Left renal pelvis (tissue), 4 donors: ENCODE measurements at regions not wholly inside any gene's neighbourhood (a gene's known extent, or its start where the extent isn't known, plus 50 kb on each side); places are given as distances from the start of the nearest gene placed in this dataset.

ENCODE experiments used
- DNase-seq, 4 donors: peaks; one replicate each; pipeline ENCODE4 v3.0.0-alpha.2; 2013; ENCODE audit warnings: low read depth in 4 of 4, low spot score in 3 of 4

GRCh38 chr13:34037636-34038540 is 219.9 kb downstream of the RFC3 start:
- no peak for DNase-seq

GRCh38 chr13:34038541-34039068 is 220.7 kb downstream of the RFC3 start:
- DNase-seq, result no peak

DNA sequence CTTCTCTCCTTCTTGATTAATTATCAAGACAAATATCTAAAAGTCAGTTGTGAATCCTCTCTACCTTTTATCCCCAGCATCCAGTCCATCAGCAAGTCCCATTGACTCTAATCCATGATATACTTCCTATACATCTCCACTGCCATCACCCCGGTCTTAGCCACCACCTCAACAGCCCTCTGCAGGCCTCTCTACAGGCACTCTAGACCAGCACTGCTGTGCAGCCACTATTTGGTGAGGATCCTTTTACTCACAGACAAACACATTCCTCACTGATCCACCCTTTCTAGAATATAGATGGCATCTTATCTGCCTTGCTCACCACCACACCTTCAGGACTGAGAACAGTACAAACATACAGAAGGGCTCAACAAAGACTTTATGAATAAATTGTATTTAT is 221.7 kb downstream of the RFC3 start:
- no peak for DNase-seq

DNA sequence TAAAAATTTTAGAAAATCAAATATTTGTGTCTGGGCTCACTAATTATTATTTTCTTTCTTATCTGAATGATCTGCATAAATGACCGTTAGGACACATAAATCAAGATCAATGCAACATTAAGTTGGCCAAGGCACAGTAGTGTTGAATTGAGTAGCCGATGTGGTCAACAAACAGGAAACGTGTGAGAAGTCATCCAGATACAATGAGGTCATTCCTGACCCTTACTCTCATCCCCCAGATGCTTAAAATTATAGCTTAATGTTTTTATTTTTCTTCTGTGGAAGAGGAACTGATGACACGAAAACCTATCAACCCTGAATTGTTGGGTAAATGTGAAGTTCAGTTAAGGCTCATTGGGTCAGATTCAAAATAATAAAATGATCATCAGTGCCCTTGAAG is 222.9 kb downstream of the RFC3 start:
- DNase-seq, result no peak

DNA sequence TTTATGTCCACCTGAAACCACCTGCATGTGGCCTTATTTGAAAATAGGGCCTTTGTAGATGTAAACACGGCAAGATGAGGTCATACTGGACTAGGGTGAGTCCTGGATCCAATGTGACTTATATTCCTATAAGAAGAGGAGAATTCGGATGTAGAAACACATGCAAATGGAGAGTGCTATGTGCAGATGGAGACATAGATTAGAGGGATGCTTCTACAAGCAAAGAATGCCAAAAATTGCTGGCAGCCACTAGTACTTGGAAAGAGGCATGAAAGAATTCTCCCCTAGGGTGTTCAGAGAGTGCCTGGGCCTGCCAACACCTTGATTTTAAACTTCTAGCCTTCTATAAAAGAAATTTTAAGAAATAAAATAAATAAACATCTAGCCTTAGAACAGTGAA is 226.1 kb downstream of the RFC3 start:
- DNase-seq, result no peak

DNA sequence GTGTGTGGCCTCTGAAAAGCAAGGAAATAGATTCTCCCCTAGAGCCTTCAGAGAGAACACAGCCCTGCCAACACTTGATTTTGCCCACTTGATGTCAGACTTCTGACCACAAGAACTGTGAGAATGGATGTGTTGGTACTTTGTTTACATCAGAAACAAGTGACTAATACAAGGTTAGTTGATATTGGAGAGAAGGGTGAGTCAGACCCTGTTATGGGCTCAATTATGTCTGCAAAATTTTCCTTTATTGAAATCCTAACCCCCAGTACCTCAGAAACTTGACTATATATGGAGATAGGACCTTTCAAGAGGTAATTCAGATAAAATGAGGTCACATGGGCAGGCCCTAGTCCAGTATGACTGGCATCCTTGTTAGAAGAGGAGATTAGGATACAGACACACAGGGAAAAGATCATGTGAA is 226.7 kb downstream of the RFC3 start:
- DNase-seq, result no peak

- DNase-seq, result no peak
These were observed 228.5 kb downstream of the RFC3 start for GRCh38 chr13:34046457-34046856.

DNA sequence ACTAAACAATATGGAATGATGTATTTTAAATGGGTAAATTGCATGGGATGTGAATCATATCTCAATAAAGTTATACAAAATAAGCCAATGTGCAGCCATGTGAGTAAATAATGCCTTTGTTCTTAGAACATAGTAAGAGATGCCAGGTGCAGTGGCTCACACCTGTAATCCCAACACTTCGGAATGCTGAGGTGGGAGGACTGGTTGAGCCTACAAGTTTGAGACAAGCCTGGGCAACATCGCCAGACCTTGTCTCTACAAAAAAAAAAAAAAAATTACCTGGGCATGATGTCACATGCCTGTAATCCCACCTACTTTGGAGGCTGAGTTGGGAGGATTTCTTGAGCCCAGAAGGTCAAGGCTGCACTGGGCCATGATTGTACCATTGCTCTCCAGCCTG is 230.7 kb downstream of the RFC3 start:
- DNase-seq, result no peak

DNA sequence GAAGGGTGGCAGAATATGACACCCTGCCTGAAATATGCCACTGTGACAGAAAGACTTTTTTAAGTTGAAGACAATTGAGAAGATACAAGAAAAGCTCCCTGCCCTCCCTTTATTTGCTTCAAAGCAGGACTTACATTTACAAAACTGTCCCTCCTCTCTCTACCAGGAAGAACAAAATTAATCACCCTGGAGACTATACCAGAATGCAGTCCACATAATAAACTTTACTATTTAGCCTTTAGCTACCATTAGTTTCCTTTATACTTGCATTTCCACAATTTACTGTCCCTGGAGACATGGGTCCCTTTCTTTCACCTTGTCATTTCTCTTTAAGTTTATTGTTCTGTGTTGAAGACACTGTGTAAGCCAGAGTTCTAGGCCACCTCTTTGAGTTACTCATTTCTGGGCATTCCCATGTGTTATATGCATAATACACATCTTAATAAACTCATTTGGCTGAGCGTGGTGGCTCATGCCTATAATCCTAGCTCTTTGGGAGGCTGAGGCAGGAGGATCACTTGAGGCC is 238.8 kb downstream of the RFC3 start:
- no peak for DNase-seq

GRCh38 chr13:34064456-34065205 is 246.7 kb downstream of the RFC3 start:
- no peak for DNase-seq

GRCh38 chr13:34065928-34066327 is 248.0 kb downstream of the RFC3 start:
- no peak for DNase-seq

GRCh38 chr13:34066344-34066743 is 248.4 kb downstream of the RFC3 start:
- DNase-seq, result no peak

- no peak for DNase-seq
These were observed 252.1 kb downstream of the RFC3 start for GRCh38 chr13:34070006-34070405.

DNA sequence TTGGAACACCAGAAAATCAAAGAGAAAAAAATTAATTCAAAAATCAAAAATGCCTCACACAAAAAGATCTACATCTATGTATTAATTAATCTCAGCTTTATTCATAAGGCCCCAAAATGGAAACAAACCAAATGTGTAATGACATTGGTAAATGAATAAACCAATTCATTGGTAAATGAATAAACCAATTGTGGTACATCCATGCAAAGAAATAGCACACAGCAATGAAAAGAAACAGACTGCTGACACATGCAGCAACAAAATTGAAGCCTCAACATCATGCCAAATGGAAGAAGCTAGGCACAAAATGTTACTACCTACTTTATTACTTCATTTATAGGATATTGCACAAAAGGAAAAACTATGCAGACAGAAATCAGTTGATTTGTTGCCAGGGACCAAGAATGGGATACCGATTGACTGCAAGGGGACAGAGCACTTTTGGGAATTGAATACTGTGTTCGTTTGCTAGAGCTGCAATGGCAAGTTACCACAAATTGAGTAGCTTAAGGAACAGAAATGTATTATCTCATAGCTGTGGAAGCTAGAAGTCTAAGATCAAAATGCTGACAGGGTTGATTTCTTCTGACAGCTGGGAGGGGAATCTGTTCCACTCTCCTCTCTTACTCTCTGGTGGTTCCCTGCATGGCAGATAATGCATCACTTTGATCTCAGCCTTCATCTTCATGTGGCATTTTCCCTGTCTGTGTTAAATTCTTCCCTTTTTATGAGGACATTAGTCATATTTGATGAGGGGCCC is 252.8 kb downstream of the RFC3 start:
- no peak for DNase-seq

DNA sequence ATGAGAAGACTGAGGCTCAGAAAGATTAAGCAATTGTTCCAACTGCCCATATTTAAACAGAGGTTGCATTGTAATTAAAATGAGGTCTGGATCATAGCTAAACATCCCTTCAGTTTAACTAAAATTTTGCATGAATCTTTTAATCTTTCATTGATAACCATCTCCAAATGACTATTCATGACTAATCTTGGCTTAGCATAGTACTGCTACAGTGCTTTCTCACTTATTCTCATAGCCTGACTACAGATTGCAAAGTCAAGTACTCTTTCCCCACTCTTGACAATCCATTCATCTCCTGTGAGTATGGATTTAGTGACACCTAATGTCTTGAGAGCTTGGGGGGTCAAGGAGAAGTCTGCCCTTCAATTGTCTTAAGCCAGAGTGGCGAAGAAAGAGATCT is 258.4 kb downstream of the RFC3 start:
- DNase-seq, result no peak

- no peak for DNase-seq
These were observed 259.2 kb downstream of the RFC3 start for GRCh38 chr13:34076943-34077703.

GRCh38 chr13:34078334-34078999 is 260.5 kb downstream of the RFC3 start:
- no peak for DNase-seq

GRCh38 chr13:34085204-34085603 is 267.3 kb downstream of the RFC3 start:
- DNase-seq, result no peak

DNA sequence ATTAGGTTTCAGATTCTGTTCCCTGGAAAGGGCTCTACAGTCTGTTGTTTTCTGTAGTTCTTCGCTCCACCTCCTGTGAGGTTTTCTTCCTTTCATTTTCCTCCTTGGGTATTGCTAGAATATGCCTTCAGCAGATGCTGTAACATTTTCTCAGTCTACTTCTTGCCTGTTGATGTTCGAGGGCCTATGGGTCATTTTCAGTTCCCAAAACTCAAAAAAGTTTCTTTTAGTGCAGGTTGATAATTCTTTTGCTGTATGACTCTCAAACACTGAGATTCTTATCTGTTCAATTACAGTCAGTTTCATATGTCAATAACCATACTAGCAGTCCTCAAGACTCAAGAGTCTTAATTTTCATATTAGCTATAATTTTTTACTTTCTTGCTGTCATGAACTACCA is 268.3 kb downstream of the RFC3 start:
- DNase-seq, result no peak
